NCI-H2171 (cell line): ENCODE measurements at regions not wholly inside any gene's neighbourhood (a gene's known extent, or its start where the extent isn't known, plus 50 kb on each side); places are given as distances from the start of the nearest gene placed in this dataset.

Experiments
- DNase-seq: peaks from one replicate; lab custom pipeline; 2025; lab: John Stamatoyannopoulos, UW

DNA sequence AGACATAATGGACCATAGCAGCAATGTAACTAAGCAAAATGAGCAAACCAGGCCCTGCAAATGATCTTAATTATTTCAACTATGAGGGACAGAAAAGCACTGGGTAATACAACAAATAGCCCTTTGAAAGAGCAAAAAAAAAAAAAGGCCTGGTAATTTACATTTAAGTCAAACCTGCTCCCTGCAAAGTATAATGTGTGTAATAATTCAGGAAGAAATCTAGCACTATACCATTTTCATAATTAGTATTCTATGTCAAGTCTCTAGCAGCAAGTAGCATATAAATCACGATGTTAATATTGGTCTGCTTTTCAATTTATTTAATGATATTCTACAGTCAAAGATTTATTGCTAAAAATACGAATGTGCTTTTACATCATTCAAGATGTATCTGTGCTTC lies 489.6 kb downstream of the BMP2 start:
- DNase-seq: no peak

DNA sequence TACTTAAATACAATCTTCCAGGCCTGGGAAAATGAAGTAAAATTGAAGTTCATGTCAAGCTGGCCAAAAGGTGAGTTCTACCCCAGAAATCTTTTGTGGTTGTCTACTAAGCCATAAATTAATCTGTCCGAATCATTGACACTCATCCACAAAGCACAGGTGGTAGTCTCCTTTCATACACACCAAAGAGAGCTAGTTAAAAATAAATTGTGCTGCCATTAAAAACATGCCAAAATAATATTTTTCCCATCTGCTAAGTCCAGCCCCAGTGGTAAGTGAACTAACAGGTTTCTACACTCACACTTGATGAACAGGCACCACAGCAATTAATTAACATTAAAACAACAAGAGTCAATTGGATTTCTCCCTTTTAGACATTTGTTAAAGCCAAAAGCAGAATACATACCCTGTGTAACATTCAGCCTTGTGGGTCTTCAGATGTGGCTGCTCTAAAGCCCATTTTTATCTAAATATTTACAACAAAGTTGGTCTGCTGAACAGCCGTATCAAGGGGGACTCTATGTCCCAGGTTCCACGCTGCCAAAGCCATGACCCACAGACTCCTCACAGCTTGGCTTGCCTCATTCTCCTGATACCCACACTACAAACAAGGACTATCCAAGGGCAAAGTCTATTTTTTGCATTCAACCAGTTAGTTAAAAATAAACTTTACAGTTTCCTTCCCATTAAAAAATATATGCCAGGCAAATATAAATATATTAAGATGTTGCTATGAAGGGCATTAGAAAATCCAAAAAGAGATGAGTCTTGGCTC lies 490.4 kb downstream of the BMP2 start:
- no peak for DNase-seq

GRCh38 chr20:7262803-7263202 lies 495.3 kb downstream of the BMP2 start:
- no peak for DNase-seq

- DNase-seq: no peak
Observed at GRCh38 chr20:7264137-7264536, 496.7 kb downstream of the BMP2 start.

- no peak for DNase-seq
Observed at GRCh38 chr20:7269452-7269851, 502.0 kb downstream of the BMP2 start.

- peak; percentile 11 for DNase-seq
Observed at GRCh38 chr20:7272512-7272911, 505.0 kb downstream of the BMP2 start.

DNA sequence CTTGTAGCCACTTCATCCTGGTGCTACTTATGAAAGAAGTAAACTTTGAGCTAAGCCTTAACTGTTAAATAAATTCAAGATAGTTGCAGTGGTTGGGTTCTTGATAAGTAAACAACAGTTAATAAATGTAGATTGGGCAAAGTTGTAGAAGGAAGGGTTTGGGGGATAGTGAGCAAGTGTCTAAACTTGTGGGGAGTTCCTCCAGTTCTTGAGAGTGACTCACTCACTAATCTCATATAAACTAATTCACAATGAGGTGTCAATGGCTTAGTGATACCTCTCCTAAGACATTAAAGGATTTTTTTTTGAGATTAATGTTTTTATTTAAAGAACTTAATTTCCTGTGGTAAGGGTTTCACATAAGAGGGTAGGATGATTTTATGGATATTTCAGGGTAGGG lies 507.4 kb downstream of the BMP2 start:
- DNase-seq: no peak

GRCh38 chr20:7275645-7276237 lies 508.3 kb downstream of the BMP2 start:
- DNase-seq: no peak

DNA sequence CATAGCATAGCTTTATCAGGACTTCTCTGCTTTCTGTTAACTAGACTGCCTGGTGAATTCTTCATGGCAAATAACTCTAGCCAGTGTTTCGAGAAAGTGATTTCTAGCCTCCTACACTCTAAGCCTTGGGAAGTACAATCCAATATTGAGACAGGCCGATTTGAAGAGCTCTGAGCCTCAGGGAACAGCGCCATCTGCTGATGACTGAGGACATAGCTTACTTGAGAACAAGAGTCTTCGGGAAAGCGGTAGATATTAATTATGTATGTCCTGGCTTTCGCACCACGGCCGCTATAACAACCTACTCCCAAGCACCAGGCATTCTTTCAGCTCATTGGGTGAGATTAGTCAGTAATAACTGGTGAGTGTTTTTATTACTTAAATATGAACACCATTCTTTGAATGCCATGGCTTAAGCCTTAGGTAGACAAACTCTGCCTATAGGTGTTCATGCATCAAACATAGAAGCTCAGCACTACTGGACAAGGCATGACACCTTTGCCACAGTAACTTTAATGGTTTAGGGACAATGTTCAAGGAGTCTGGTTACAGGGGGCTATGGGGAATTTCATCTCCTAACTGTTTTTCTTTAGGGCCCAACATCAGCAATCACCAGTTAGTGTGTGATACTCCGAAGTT lies 518.6 kb downstream of the BMP2 start:
- peak; percentile 80 for DNase-seq

GRCh38 chr20:7291323-7291943 lies 523.9 kb downstream of the BMP2 start:
- DNase-seq: no peak

GRCh38 chr20:7291946-7292345 lies 524.5 kb downstream of the BMP2 start:
- DNase-seq: no peak

DNA sequence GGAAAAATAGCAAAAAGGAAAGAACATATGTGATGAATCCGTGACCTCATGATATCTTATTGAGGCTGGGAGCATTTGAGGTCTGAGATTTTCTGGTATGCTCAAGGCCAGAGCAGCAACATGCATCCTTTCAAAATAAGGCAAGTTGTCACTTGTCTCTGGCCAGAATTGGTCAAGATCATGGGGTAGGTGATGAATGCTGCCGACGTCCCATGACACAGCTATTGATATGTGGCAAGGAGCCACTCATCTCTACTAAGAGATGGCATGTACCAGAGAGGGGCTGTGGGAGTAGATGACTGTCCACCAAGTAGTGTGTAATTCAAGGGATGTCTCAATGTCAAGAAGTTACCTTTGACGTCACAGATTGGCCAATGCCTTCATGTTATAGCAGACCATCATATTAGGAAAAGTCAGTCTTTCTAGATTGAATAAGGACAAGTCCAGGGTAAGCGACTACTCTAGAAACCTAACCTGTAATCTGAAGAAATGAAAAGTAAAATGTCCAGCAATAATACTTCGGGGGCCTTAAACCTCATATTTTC lies 527.4 kb downstream of the BMP2 start:
- DNase-seq: no peak

- no peak for DNase-seq
Observed at GRCh38 chr20:7301807-7302206, 534.3 kb downstream of the BMP2 start.

DNA sequence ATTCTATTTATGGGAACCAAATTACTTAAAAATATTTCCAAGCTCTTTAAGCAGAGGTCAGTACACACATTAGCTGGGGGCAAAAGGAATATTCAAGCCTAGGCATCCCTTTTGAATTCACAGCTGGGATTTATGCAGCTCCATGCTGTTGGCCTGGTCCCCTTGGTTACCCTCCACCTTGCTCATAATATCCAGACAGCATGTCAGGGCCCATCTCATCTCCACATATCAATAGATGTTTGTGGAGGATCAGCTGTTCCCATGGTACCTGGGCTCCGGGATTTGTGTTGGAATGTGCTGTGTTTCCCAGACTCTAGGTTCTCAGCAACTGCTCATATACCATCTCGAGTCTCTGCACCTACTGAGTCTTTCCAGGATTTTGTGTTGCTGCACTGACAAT lies 534.8 kb downstream of the BMP2 start:
- DNase-seq: no peak

GRCh38 chr20:7305976-7306375 lies 538.5 kb downstream of the BMP2 start:
- DNase-seq: no peak

DNA sequence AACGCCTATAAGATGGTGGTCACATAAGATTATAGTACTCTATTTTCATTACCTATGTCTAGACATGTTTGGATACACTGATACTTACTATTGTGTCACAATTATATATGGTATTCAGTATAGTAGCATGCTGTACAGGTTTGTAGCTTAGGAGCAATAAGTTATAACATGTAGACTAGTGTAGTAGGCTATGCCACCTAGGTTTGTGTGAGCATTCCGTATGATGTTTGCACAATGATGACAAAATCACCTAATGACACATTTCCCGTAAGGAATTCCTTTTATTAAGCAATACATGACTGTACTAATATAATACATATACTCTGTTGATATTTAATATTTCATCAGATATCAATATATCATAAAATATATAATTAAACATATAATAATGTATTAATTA lies 540.7 kb downstream of the BMP2 start:
- no peak for DNase-seq

GRCh38 chr20:7313047-7313446 lies 545.6 kb downstream of the BMP2 start:
- no peak for DNase-seq

DNA sequence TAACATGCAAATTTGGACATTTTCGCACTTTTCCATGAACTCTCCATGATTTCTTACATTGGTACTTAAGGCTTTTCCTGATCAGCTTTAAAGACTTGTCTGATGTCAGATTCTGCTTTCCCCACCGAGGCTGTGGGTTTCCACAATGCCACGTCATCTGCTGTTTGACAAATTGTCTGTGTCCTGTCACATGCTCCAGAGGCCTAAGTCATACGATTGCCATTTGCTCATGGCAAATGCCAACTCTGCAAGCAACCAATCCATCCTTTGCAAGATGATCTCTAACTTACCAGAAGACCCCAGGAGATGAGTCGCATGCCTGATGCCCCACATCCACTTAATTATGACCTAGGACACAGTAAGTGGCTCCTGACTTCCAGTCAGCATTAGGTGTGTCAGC lies 556.5 kb downstream of the BMP2 start:
- DNase-seq: no peak

DNA sequence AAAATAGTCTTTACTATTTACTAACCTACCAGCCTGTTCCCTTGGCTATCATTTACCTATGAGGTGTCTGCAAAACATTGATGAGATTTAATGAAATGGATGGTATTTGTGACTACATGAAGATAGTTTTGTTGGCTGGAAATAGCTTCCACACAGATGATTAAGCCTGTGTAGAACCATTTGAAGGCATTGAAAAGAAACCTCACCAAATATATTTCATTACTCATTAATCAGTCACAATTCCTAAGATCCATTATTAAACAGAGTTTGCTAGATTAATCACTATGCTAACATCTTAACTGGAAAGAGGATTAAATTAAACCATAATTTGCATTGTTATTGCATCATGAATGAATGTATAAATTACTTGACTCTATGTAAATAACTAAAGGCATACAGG lies 560.3 kb downstream of the BMP2 start:
- DNase-seq: no peak

DNA sequence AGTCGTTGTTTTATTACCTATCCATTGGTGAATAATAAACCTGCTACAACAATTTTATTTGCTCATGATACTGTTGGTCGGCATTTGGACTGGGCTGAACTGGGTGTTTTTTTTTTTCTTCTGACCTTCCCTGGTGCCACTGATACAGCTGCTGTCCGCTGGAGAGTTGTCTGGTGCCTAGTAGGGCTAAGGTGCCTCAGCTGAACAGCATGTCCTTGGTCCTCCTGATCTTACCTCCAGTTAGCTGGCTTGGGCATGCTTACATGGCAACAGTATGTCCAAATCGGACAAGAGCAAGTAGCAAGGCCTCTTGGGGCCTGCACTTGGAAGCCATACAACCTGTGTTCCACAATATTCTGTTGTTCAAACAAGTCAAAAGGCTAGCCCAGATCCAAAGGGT lies 563.4 kb downstream of the BMP2 start:
- no peak for DNase-seq

DNA sequence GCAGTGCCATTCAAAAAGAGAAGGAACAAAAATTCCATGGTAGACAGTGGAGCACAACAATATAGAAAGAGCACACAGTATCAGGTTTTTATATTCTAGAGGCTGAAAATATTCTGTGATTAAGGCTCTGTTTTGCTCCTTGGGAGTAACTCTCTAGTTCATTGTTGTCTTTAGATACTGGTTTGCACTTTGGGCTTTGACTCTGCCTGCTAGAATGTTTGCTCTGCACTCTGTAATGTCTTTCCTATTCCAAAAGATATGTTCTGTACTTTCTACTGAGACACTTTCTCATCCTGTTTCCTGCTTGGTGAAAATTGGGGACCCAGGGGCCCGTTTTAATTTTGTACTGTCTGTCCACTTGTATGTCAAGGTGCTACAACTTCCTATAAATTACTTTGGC lies 564.7 kb downstream of the BMP2 start:
- DNase-seq: no peak

DNA sequence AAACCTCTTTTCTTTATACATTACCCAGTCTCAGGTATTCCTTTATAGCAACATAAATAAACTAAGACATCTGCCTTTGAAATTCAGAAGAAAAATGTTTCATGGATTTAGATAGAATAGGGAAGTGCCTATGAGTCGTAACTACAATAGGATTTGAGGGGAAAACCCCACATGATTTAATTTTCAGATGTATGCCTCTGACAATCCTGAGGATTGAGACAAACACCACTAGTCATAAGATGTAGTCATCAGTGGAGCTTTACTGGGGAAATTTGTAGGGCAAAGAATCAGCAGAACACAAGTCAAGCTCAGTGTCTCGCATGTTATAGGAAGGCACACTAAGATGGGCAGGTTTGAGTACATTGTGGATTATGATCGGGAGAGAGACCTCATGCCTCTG lies 566.4 kb downstream of the BMP2 start:
- no peak for DNase-seq

DNA sequence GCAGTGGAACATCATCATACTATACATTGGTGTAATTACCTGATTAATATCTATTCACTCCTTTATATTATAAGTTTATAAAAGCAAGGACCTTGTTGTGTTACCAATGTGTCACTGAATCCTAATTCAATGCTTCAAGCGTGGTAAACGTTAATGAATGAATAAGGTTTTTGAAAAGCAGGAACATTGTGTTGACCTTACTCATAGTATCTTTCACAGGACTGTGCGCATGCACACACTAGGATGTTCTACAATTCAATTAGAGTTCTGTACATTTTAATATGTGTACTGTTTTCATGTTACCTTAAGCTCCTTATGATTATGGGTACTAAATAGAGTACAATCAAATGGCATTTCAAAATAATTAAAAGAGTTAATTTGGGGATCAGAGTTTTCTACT lies 578.5 kb downstream of the BMP2 start:
- no peak for DNase-seq
